Umbilical cord (tissue), 1 donor: ENCODE measurements at regions not wholly inside any gene's neighbourhood (a gene's known extent, or its start where the extent isn't known, plus 50 kb on each side); places are given as distances from the start of the nearest gene placed in this dataset.
A peak's percentile ranks its signal among the peaks of the same experiment; 100 is the strongest.
"Not testable (repeated sequence)": the region's sequence is repeated elsewhere in the genome, so short reads cannot be mapped to it uniquely, and the experiment has no call there.

Source experiments
- DNase-seq: peaks from one replicate; pipeline ENCODE4 v3.0.0-alpha.2; 2015; ENCODE audit warnings: low spot score

- DNase-seq = no peak
These were observed 1093.7 kb upstream of the ACO1 start for GRCh38 chr9:31290731-31291130.

- DNase-seq = no peak
These were observed 1081.6 kb upstream of the ACO1 start for GRCh38 chr9:31302620-31303418.

- peak; percentile 62 for DNase-seq
These were observed 1079.9 kb upstream of the ACO1 start for GRCh38 chr9:31304576-31304975.

- no peak for DNase-seq
These were observed 1070.2 kb upstream of the ACO1 start for GRCh38 chr9:31314241-31314640.

- DNase-seq = no peak
These were observed 1063.9 kb upstream of the ACO1 start for GRCh38 chr9:31320494-31320893.

GRCh38 chr9:31321256-31321655 lies 1063.2 kb upstream of the ACO1 start:
- DNase-seq = no peak

- DNase-seq = no peak
These were observed 1062.8 kb upstream of the ACO1 start for GRCh38 chr9:31321686-31322085.

- no peak for DNase-seq
These were observed 1060.6 kb upstream of the ACO1 start for GRCh38 chr9:31323726-31324444.

- no peak for DNase-seq
These were observed 1058.7 kb upstream of the ACO1 start for GRCh38 chr9:31325778-31326177.

- not testable (repeated sequence) for DNase-seq
These were observed 1057.6 kb upstream of the ACO1 start for GRCh38 chr9:31326883-31327282.

- DNase-seq = no peak
These were observed 1049.5 kb upstream of the ACO1 start for GRCh38 chr9:31334837-31335528.

GRCh38 chr9:31335529-31336234 lies 1048.8 kb upstream of the ACO1 start:
- DNase-seq = no peak

GRCh38 chr9:31336386-31336785 lies 1048.1 kb upstream of the ACO1 start:
- no peak for DNase-seq

- DNase-seq = no peak
These were observed 1047.6 kb upstream of the ACO1 start for GRCh38 chr9:31336841-31337240.

GRCh38 chr9:31347082-31347617 lies 1037.3 kb upstream of the ACO1 start:
- peak; percentile 48 for DNase-seq

GRCh38 chr9:31355159-31355882 lies 1029.1 kb upstream of the ACO1 start:
- no peak for DNase-seq

- DNase-seq = no peak
These were observed 1028.5 kb upstream of the ACO1 start for GRCh38 chr9:31355965-31356364.

- DNase-seq = no peak
These were observed 1025.4 kb upstream of the ACO1 start for GRCh38 chr9:31359071-31359470.

GRCh38 chr9:31364171-31364570 lies 1020.3 kb upstream of the ACO1 start:
- no peak for DNase-seq

- no peak for DNase-seq
These were observed 1011.5 kb upstream of the ACO1 start for GRCh38 chr9:31372799-31373587.
